PC-3 (cell line): ENCODE measurements at regions not wholly inside any gene's neighbourhood (a gene's known extent, or its start where the extent isn't known, plus 50 kb on each side); places are given as distances from the start of the nearest gene placed in this dataset.

Experiments
- EZH2 ChIP-seq: fragments of 300-600 bp; sonication (generic); IDR thresholded peaks from one replicate; pipeline ENCODE4 v1.6.1; 2017; ENCODE audit warnings: antibody characterized with exemption, mild to moderate bottlenecking, low read length; ENCODE audit not compliant: unreplicated experiment
- EZH2phosphoT487 ChIP-seq: fragments of 300-600 bp; sonication (generic); IDR thresholded peaks from 2 replicates; pipeline ENCODE4 v1.6.1; 2018; ENCODE audit warnings: mild to moderate bottlenecking, antibody characterized with exemption, low read length, borderline replicate concordance
- TF ChIP-seq, protein P1 (sequence below): fragments of 300-600 bp; sonication (generic); conservative IDR thresholded peaks from 2 replicates; pipeline ENCODE4 v1.5.1; 2017; ENCODE audit warnings: antibody characterized with exemption, low read depth, mild to moderate bottlenecking, low read length

GRCh38 chr7:24172856-24173255 is 111.1 kb upstream of the NPY start:
- TF ChIP-seq, protein P1, sequence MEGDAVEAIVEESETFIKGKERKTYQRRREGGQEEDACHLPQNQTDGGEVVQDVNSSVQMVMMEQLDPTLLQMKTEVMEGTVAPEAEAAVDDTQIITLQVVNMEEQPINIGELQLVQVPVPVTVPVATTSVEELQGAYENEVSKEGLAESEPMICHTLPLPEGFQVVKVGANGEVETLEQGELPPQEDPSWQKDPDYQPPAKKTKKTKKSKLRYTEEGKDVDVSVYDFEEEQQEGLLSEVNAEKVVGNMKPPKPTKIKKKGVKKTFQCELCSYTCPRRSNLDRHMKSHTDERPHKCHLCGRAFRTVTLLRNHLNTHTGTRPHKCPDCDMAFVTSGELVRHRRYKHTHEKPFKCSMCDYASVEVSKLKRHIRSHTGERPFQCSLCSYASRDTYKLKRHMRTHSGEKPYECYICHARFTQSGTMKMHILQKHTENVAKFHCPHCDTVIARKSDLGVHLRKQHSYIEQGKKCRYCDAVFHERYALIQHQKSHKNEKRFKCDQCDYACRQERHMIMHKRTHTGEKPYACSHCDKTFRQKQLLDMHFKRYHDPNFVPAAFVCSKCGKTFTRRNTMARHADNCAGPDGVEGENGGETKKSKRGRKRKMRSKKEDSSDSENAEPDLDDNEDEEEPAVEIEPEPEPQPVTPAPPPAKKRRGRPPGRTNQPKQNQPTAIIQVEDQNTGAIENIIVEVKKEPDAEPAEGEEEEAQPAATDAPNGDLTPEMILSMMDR = no peak
- no peak for TF ChIP-seq EZH2
- no peak for TF ChIP-seq EZH2phosphoT487
